ENCODE measurements at regions not wholly inside any gene's neighbourhood (a gene's known extent, or its start where the extent isn't known, plus 50 kb on each side); places are given as distances from the start of the nearest gene placed in this dataset.

DNA sequence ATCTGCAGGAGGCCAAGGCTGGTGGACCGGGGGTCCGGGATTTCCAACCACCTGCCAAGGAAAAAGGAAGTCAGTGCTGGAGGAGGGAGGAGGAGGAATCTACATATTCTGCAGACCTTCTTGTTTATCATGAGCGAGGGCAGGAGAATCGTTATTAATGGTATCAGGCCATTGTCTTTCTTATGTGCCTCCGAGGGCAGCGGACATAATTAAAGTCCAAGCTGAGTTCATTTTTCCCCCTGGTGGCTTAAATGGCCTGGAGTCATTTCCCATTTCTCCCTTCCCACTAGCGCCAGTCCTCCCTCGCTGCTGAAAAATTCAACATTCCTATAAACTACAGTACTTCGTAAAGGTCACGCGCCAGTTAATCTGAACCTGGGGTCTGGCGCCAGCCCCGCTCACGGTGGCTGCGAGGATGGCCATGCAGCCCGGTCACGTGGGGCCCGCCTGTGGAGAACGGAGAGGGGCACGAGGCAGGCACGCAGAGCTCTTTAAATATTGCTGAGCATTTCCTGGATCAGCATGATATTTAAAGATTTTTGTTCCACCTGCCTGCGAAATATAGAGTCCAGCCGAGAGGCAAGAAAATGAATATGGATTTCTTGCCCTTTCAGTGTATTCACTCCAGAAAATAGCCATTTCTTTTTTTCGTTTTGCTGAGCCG, 85.2 kb upstream of the PCDH8 start:
- Histone ChIP-seq H3K9ac (no peak overlapping the region), H4K20me1 (ENCODE audit: insufficient read depth) (no peaks in the 10 kb centered on the region), H3K9me3 (no peaks in the 10 kb centered on the region), H3K4me2 (no peak overlapping the region), H2AFZ (ENCODE audit: low read depth) (no peak overlapping the region), H3K4me1 (ENCODE audit: control insufficient read depth in 1 of 2, insufficient read depth in 2 of 2, low read depth in 1 of 2, low read length in 1 of 2) (no peaks in the 10 kb centered on the region), H3K4me3 (ENCODE audit: low read depth in 2 of 2, low read length in 1 of 2) (no peak overlapping the region), H3K79me2 (ENCODE audit: insufficient read depth) (no peaks in the 10 kb centered on the region), H3K27ac (ENCODE audit: low read depth in 2 of 2, low read length in 1 of 2) (no peak overlapping the region), H3K27me3 (ENCODE audit: insufficient read depth) (no peaks in the 10 kb centered on the region), H3F3A (replicated peaks; ENCODE audit: insufficient read depth) (no peaks in the 10 kb centered on the region), H3K9me2 (no peaks in the 10 kb centered on the region), H3K36me3 (replicated peaks in 1 of 2; ENCODE audit: control insufficient read depth in 1 of 2, insufficient read depth in 2 of 2, low read length in 1 of 2) (no peaks in the 10 kb centered on the region)
- TF ChIP-seq FOSL2 (IDR thresholded peaks at IDR 0.05; ENCODE audit: borderline replicate concordance, low read depth) (no peak), GATA2 (CRISPR knock-in tag; IDR thresholded peaks at IDR 0.05) (no peak), RXRA (IDR thresholded peaks at IDR 0.05; ENCODE audit: borderline replicate concordance, low read depth) (no peak), TCF12 (IDR thresholded peaks at IDR 0.05) (no peak), NRF1 (IDR thresholded peaks at IDR 0.05; ENCODE audit: low read depth, low read length) (no peak), RAD21 (IDR thresholded peaks at IDR 0.05; ENCODE audit: low read length) (no peak), JUND (IDR thresholded peaks at IDR 0.05) (no peak), POLR2AphosphoS5 (IDR thresholded peaks at IDR 0.05; ENCODE audit: low read depth, low read length) (no peak), RFX5 (IDR thresholded peaks at IDR 0.05; ENCODE audit: low read length) (no peak)
- TF ChIP-seq, protein P1, sequence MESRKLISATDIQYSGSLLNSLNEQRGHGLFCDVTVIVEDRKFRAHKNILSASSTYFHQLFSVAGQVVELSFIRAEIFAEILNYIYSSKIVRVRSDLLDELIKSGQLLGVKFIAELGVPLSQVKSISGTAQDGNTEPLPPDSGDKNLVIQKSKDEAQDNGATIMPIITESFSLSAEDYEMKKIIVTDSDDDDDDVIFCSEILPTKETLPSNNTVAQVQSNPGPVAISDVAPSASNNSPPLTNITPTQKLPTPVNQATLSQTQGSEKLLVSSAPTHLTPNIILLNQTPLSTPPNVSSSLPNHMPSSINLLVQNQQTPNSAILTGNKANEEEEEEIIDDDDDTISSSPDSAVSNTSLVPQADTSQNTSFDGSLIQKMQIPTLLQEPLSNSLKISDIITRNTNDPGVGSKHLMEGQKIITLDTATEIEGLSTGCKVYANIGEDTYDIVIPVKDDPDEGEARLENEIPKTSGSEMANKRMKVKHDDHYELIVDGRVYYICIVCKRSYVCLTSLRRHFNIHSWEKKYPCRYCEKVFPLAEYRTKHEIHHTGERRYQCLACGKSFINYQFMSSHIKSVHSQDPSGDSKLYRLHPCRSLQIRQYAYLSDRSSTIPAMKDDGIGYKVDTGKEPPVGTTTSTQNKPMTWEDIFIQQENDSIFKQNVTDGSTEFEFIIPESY (IDR thresholded peaks at IDR 0.05; ENCODE audit: borderline replicate concordance, low read depth): no peak
- TF ChIP-seq, protein P2, sequence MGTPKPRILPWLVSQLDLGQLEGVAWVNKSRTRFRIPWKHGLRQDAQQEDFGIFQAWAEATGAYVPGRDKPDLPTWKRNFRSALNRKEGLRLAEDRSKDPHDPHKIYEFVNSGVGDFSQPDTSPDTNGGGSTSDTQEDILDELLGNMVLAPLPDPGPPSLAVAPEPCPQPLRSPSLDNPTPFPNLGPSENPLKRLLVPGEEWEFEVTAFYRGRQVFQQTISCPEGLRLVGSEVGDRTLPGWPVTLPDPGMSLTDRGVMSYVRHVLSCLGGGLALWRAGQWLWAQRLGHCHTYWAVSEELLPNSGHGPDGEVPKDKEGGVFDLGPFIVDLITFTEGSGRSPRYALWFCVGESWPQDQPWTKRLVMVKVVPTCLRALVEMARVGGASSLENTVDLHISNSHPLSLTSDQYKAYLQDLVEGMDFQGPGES (IDR thresholded peaks at IDR 0.05; ENCODE audit: low read depth, low read length): no peak
- DNase-seq: no peak
- 64% methylated on average over 21 of the region's 25 CpGs for WGBS (ENCODE audit: low lambda C conversion rate)
- CTCF ChIA-PET: interaction anchor here (1.0 kb wide), 1 partner anchor 35 kb away, joined by 3 read pairs; no protein-coding TSS in a partner anchor
- POLR2A ChIA-PET: no interaction called here

DNA sequence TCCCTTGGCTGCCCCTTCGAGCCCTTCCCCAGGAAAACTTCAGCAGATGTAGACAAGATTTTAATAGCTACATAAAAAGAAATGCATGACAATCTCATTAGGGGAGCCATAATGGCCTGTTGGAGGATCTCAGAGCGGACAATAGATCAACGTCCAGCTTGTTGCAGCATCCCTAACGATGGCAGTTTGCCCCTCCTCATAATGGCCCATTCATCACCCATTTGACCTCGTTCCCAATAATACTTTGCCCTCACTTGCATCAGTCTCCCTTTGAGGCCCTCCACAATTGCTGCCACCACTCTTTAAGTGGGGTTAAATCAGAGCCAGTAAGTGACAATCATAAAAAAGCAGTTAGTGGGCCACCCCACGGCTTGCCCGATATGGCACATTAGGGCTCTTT, 84.7 kb upstream of the PCDH8 start:
- Histone ChIP-seq H3K79me2 (ENCODE audit: insufficient read depth) (no peaks in the 10 kb centered on the region), H3K27ac (ENCODE audit: low read depth in 2 of 2, low read length in 1 of 2) (no peak overlapping the region), H3K4me1 (ENCODE audit: control insufficient read depth in 1 of 2, insufficient read depth in 2 of 2, low read depth in 1 of 2, low read length in 1 of 2) (no peaks in the 10 kb centered on the region), H3K4me2 (no peak overlapping the region), H3K9ac (no peak overlapping the region), H2AFZ (ENCODE audit: low read depth) (no peak overlapping the region), H3K27me3 (ENCODE audit: insufficient read depth) (no peaks in the 10 kb centered on the region), H4K20me1 (ENCODE audit: insufficient read depth) (no peaks in the 10 kb centered on the region), H3F3A (replicated peaks; ENCODE audit: insufficient read depth) (no peaks in the 10 kb centered on the region), H3K36me3 (replicated peaks in 1 of 2; ENCODE audit: control insufficient read depth in 1 of 2, insufficient read depth in 2 of 2, low read length in 1 of 2) (no peaks in the 10 kb centered on the region), H3K4me3 (ENCODE audit: low read depth in 2 of 2, low read length in 1 of 2) (no peak overlapping the region), H3K9me3 (no peaks in the 10 kb centered on the region), H3K9me2 (no peaks in the 10 kb centered on the region)
- DNase-seq: no peak
- POLR2A ChIA-PET: no interaction called here
- CTCF ChIA-PET: no interaction called here
- WGBS (ENCODE audit: low lambda C conversion rate): 29% methylated on average over 7 of the region's 7 CpGs
- TF ChIP-seq, protein P3, sequence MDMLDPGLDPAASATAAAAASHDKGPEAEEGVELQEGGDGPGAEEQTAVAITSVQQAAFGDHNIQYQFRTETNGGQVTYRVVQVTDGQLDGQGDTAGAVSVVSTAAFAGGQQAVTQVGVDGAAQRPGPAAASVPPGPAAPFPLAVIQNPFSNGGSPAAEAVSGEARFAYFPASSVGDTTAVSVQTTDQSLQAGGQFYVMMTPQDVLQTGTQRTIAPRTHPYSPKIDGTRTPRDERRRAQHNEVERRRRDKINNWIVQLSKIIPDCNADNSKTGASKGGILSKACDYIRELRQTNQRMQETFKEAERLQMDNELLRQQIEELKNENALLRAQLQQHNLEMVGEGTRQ (IDR thresholded peaks at IDR 0.05; ENCODE audit: borderline replicate concordance, low read depth, low read length): no peak
- TF ChIP-seq GATA2 (CRISPR knock-in tag; IDR thresholded peaks at IDR 0.05) (no peak), EZH2phosphoT487 (IDR thresholded peaks at IDR 0.05; ENCODE audit: borderline replicate concordance, low read depth) (no peak), EP300 (IDR thresholded peaks at IDR 0.05; ENCODE audit: borderline replicate concordance in 1 of 2, low read depth in 1 of 2, low read length in 1 of 2) (no peak), ELF1 (IDR thresholded peaks at IDR 0.05) (no peak), FOXM1 (IDR thresholded peaks at IDR 0.05; ENCODE audit: low read depth) (no peak), SIN3A (IDR thresholded peaks at IDR 0.05; ENCODE audit: borderline replicate concordance, low read depth, low read length) (no peak), FOSL2 (IDR thresholded peaks at IDR 0.05; ENCODE audit: borderline replicate concordance, low read depth) (no peak), SMC3 (IDR thresholded peaks at IDR 0.05; ENCODE audit: low read depth, low read length) (no peak), CHD2 (IDR thresholded peaks at IDR 0.05; ENCODE audit: low read length, partially characterized antibody) (no peak)
- TF ChIP-seq, protein P4, sequence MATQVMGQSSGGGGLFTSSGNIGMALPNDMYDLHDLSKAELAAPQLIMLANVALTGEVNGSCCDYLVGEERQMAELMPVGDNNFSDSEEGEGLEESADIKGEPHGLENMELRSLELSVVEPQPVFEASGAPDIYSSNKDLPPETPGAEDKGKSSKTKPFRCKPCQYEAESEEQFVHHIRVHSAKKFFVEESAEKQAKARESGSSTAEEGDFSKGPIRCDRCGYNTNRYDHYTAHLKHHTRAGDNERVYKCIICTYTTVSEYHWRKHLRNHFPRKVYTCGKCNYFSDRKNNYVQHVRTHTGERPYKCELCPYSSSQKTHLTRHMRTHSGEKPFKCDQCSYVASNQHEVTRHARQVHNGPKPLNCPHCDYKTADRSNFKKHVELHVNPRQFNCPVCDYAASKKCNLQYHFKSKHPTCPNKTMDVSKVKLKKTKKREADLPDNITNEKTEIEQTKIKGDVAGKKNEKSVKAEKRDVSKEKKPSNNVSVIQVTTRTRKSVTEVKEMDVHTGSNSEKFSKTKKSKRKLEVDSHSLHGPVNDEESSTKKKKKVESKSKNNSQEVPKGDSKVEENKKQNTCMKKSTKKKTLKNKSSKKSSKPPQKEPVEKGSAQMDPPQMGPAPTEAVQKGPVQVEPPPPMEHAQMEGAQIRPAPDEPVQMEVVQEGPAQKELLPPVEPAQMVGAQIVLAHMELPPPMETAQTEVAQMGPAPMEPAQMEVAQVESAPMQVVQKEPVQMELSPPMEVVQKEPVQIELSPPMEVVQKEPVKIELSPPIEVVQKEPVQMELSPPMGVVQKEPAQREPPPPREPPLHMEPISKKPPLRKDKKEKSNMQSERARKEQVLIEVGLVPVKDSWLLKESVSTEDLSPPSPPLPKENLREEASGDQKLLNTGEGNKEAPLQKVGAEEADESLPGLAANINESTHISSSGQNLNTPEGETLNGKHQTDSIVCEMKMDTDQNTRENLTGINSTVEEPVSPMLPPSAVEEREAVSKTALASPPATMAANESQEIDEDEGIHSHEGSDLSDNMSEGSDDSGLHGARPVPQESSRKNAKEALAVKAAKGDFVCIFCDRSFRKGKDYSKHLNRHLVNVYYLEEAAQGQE (IDR thresholded peaks at IDR 0.05; ENCODE audit: low read depth, low read length): no peak
- TF ChIP-seq, protein P5, sequence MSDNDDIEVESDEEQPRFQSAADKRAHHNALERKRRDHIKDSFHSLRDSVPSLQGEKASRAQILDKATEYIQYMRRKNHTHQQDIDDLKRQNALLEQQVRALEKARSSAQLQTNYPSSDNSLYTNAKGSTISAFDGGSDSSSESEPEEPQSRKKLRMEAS (IDR thresholded peaks at IDR 0.05; ENCODE audit: low read depth): no peak
